Aorta (tissue), 5 donors: ENCODE measurements at regions not wholly inside any gene's neighbourhood (a gene's known extent, or its start where the extent isn't known, plus 50 kb on each side); places are given as distances from the start of the nearest gene placed in this dataset.

Experiments used
- ATAC-seq: fragments of 200-7000 bp; cut with Tn5 transposase; one replicate; pipeline ENCODE4 v1.9.1; 2022; ENCODE audit warnings: moderate library complexity; ENCODE audit not compliant: low FRiP score
- DNase-seq, 2 donors: peaks; one replicate each; pipeline ENCODE4 v3.0.0-alpha.2; 2020
- H3K27ac ChIP-seq, 2 donors: one replicate each; pipeline ENCODE4 v1.5.1; 2013; ENCODE audit warnings: low read length in 2 of 2, mild to moderate bottlenecking in 2 of 2, moderate library complexity in 2 of 2, control low read depth in 1 of 2, inconsistent platforms in 1 of 2, low read depth in 1 of 2
- H3K27me3 ChIP-seq, 2 donors: one replicate each; pipeline ENCODE4 v1.6.1; 2013; ENCODE audit warnings: control low read depth in 1 of 2, low read length in 1 of 2, mild to moderate bottlenecking in 1 of 2, moderate library complexity in 1 of 2; ENCODE audit not compliant: insufficient read depth in 2 of 2, control insufficient read depth in 1 of 2
- H3K36me3 ChIP-seq, 2 donors: one replicate each; pipeline ENCODE4 v1.6.1; 2013; ENCODE audit warnings: control low read depth in 1 of 2, low read length in 1 of 2, mild to moderate bottlenecking in 1 of 2; ENCODE audit not compliant: insufficient read depth in 2 of 2, control insufficient read depth in 1 of 2
- H3K4me1 ChIP-seq, 2 donors: one replicate each; pipeline ENCODE4 v1.6.1; 2013; ENCODE audit warnings: low read length in 2 of 2, control low read depth in 1 of 2, mild to moderate bottlenecking in 1 of 2, moderate library complexity in 1 of 2; ENCODE audit not compliant: insufficient read depth in 2 of 2, control insufficient read depth in 1 of 2
- H3K4me3 ChIP-seq, 2 donors: one replicate each; pipeline ENCODE4 v1.5.1; 2013; ENCODE audit warnings: low read length in 2 of 2, control low read depth in 1 of 2, mild to moderate bottlenecking in 1 of 2
- H3K9me3 ChIP-seq: one replicate; pipeline ENCODE4 v1.6.1; 2013; ENCODE audit warnings: mild to moderate bottlenecking, low read length; ENCODE audit not compliant: control insufficient read depth
- WGBS, 2 donors: extraction: QIAGEN DNeasy Blood & Tissue Kit; methylation state at CpG; one replicate each; pipeline ENCODE4 v1.1.7; 2013; 5-methylcytosine and 5-hydroxymethylcytosine counted together
- intact Hi-C, 2 donors: fragments of 100-400 bp; cut with DNase I; formaldehyde crosslinking; loops; one replicate each; pipeline versions ENCODE4 v1.14.2 to v1.15.0; 2022
- donor health status: healthy with polysubstance abuse.
- donor health status: Bipolar disorder and iron deficiency.
- donor health status: DM: no; HTN: no; CAD: no.
- donor health status: DM: no; HTN: no; CAD: no.
- donor health status: DM: yes; HTN: yes; CAD: no.

DNA sequence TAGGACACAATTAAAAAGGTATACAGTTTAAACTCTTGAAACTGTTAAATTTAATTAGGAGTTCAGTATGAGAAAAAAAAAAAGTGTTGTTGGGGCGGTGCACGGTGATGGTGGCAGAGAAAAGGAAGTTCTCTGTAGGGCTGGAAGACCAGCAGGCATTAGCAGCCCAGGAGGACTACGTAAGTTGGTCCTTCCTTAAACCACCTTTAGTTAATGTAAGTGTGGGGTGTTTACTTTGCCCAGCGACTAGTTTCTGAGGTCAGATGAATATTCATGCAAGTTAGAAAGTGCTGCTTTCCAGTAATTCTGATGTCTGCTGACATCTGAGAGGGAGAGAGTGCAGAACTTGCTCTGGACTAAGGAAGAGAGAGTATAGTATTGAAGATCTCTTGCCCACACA, 54.9 kb downstream of the NKX2-1 start:
- intact Hi-C loops: no loop called here
- no peaks in the 10 kb centered on the region for H3K4me1 ChIP-seq

DNA sequence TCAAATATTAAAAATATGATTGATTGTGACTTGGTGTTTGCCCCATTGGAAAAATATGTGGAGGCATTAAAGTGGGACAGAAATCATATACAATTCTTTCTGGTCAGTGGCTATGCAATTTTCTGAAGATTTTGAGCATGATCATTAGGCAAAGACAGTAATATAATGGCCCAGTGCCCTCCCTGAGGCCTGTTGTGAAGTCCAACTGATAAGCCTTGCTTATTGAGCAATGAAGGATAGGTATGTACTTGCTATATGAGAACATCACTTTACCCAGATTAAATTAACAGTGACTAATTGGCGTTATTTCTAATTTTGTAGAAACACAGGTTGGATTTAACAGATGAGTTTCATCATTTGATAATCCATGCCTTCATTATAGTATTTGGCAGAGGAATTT, 57.1 kb downstream of the NKX2-1 start:
- H3K4me1 ChIP-seq: no peaks in the 10 kb centered on the region
- peaks cover 0 to 2% of the 10 kb centered on the region in 2 donors for H3K27me3 ChIP-seq
- no peaks in the 10 kb centered on the region for H3K9me3 ChIP-seq
- H3K36me3 ChIP-seq: no peaks in the 10 kb centered on the region
- H3K27ac ChIP-seq: no peak overlapping the region
- no peak overlapping the region for H3K4me3 ChIP-seq
- 79 to 89% methylated on average over 1 of the region's 1 CpG for WGBS, 2 donors
- no peak for DNase-seq
- no peak for ATAC-seq
- intact Hi-C loops: no loop called here

More for the DNA sequence above, 54.9 kb downstream of the NKX2-1 start:
- H3K9me3 ChIP-seq: no peaks in the 10 kb centered on the region
- H3K27me3 ChIP-seq: peaks cover 0 to 2% of the 10 kb centered on the region in 2 donors
- DNase-seq: no peak
- no peaks in the 10 kb centered on the region for H3K36me3 ChIP-seq
- no peak overlapping the region for H3K27ac ChIP-seq
- no peak overlapping the region for H3K4me3 ChIP-seq
- 79 to 85% methylated on average over 4 of the region's 4 CpGs for WGBS, 2 donors
- no peak for ATAC-seq

DNA sequence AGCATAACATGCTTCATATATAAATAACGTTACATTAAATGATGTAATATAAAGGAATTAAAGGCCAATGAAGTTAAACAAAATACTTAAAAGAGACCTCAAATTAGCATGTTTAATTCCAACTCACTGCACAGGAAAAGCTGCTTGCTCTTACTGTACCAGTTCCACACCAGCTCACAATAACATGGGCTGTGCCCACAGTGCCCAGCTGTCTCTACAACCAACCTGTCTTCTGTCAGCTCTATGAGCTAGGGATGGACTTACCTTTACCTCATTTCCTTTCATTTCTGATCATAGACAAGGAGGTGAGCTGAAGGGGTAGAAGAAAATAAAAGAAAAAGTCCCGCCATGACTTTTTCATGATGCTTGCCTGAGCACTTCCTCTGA, 64.8 kb downstream of the NKX2-1 start:
- no peaks in the 10 kb centered on the region for H3K9me3 ChIP-seq
- intact Hi-C loops: no loop called here
- ATAC-seq: no peak
- no peak overlapping the region for H3K27ac ChIP-seq
- H3K4me3 ChIP-seq: no peak overlapping the region
- WGBS, 2 donors: 60 to 83% methylated on average over 2 of the region's 2 CpGs
- H3K36me3 ChIP-seq: no peaks in the 10 kb centered on the region
- no peaks in the 10 kb centered on the region for H3K27me3 ChIP-seq
- DNase-seq: no peak
- H3K4me1 ChIP-seq: no peaks in the 10 kb centered on the region

GRCh38 chr14:36454599-36455240, 65.3 kb downstream of the NKX2-1 start:
- H3K4me3 ChIP-seq: no peak overlapping the region
- intact Hi-C loops: no loop called here
- ATAC-seq (no peak), DNase-seq (no peak)
- H3K27me3 ChIP-seq: no peaks in the 10 kb centered on the region
- H3K36me3 ChIP-seq: no peaks in the 10 kb centered on the region
- H3K9me3 ChIP-seq: no peaks in the 10 kb centered on the region
- WGBS, 2 donors: 23 to 27% methylated on average over 5 of the region's 5 CpGs
- H3K27ac ChIP-seq: no peak overlapping the region
- no peaks in the 10 kb centered on the region for H3K4me1 ChIP-seq

DNA sequence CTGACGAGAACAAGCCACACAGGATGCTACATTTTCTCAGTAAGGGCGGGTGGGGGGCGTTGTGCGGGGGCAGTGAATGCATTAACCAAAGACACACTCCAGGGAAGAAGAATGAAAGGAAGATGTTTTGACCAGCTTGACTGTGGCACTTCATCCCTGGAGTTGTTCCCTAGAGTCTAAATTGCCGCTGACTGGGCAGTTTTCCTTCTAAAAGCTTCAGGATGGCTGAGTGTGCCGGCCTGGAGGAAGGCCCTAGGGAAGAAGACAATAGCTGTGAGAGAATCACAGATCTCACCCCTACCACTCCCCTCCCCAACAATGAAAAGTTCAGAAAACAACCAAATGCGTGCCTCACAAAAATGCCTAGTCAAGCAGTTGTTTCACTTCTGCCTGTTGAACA, 67.2 kb downstream of the NKX2-1 start:
- Histone ChIP-seq H3K9me3 (no peaks in the 10 kb centered on the region), H3K27me3 (no peaks in the 10 kb centered on the region), H3K4me1 (no peaks in the 10 kb centered on the region), H3K27ac (no peak overlapping the region), H3K4me3 (no peak overlapping the region), H3K36me3 (no peaks in the 10 kb centered on the region)
- intact Hi-C loops: no loop called here
- ATAC-seq (no peak), DNase-seq (no peak)
- WGBS, 2 donors: 49 to 56% methylated on average over 7 of the region's 7 CpGs

DNA sequence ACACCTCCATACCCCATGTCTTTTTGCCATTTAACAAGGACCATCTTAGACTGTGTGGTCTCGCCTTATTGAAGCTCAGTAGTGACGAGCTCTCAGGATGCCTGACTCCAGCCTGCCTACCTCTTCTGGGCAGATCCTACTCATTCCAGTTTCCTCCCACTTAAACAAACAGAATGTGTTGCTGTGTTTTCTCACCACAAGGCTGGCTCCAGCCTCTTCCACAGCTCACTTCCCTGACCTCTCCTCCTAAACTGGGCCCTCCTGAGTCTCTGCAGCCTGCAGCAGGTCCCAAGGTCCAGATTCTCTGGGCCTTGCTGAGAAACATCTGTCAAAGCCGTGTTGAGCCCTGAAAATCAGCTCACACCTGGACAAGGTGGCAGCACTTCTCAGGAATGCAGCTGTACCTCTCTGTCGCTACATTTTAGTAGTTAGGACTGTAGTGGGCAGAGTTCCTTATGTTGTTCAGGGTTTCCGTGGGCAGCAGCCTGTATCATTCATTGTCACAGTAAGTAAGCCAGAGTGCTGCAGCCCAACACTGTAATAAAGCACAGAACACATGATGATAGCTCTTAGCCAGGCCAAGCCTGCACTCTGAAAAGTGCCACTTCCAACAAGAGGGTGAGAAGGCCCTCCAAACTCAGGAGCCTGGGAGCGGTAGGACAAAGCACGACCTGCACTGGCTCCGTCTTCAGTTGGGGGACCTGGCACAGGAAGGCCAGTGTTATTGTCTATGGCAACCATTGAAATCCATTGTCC, 68.5 kb downstream of the NKX2-1 start:
- WGBS, 2 donors: 60 to 62% methylated on average over 8 of the region's 8 CpGs
- Histone ChIP-seq H3K4me1 (no peaks in the 10 kb centered on the region), H3K36me3 (no peaks in the 10 kb centered on the region), H3K27me3 (no peaks in the 10 kb centered on the region), H3K27ac (no peak overlapping the region), H3K4me3 (no peak overlapping the region), H3K9me3 (no peaks in the 10 kb centered on the region)
- DNase-seq (no peak), ATAC-seq (no peak)
- intact Hi-C loops: no loop called here

DNA sequence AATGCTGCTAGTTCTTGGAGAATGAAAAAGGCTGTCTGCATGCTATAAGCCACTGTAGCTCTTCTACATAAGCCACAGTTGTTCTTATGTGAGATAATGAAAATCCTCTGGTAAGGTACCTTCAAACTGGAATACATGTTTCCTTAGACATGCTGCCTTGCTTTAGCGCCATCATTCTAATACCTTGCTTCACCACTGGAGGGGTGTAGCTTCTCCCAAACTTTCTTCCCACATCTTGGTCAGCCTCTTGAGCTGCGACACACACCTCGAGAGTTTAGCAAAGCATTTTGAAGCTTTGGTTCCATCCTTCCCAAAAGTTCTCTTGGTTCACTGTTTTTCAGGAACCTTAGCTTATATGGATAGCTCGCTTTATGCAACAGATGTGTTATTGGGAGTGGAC, 69.5 kb downstream of the NKX2-1 start:
- intact Hi-C loops: no loop called here
- 81 to 82% methylated on average over 4 of the region's 4 CpGs for WGBS, 2 donors

DNA sequence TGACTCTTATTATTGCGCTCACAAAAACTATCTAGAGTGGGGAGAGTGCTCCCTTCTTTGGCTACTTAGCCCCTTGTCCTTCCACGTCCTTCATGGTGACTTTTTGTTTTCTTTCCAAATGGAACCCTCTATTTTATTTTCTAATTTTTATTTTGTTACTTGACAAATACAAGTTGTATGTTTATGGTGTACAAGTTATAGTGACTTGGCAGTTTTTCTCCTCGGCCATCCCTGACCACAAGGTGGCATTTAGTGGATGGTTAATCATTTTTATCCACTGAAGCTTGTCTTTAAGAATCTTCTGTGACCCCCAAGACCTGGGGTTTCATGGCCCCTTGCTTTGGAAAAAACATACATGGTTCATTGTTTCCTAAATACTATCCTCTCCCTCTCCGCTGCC, 70.1 kb downstream of the NKX2-1 start:
- no peak for ATAC-seq
- 79 to 85% methylated on average over 4 of the region's 4 CpGs for WGBS, 2 donors
- H3K36me3 ChIP-seq: no peaks in the 10 kb centered on the region
- intact Hi-C loops: no loop called here
- no peak overlapping the region for H3K27ac ChIP-seq
- no peaks in the 10 kb centered on the region for H3K9me3 ChIP-seq
- no peaks in the 10 kb centered on the region for H3K27me3 ChIP-seq
- no peak overlapping the region for H3K4me3 ChIP-seq
- no peaks in the 10 kb centered on the region for H3K4me1 ChIP-seq
- no peak for DNase-seq

More for the DNA sequence above, 69.5 kb downstream of the NKX2-1 start:
- no peaks in the 10 kb centered on the region for H3K9me3 ChIP-seq
- no peak overlapping the region for H3K4me3 ChIP-seq
- DNase-seq (no peak), ATAC-seq (no peak)
- no peaks in the 10 kb centered on the region for H3K27me3 ChIP-seq
- H3K27ac ChIP-seq: no peak overlapping the region
- no peaks in the 10 kb centered on the region for H3K36me3 ChIP-seq
- no peaks in the 10 kb centered on the region for H3K4me1 ChIP-seq

DNA sequence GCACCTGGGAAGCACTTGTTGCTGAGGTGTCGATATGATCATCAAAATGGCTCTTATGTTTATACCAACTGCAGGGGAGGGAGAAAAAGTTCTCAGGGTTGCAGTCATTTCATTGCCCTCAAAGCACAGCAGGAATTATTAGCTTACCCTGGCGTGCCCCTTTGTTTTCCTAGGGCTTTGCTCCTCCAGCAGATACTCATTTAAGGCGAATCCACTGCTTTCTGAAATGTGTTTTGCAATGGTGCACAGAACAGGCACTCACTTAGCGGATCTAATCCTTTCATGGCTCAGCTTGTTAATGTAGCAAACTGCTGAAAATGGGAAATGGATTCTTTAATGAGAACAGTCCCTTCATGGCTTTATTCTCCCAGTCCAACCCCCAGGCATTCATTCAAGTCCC, 76.7 kb downstream of the NKX2-1 start:
- 28 to 33% methylated on average over 4 of the region's 4 CpGs for WGBS, 2 donors

More for the DNA sequence above, 76.7 kb downstream of the NKX2-1 start:
- intact Hi-C loops: no loop called here
- Histone ChIP-seq H3K9me3 (no peaks in the 10 kb centered on the region), H3K36me3 (no peaks in the 10 kb centered on the region), H3K27ac (no peak overlapping the region), H3K4me1 (no peaks in the 10 kb centered on the region), H3K4me3 (no peak overlapping the region), H3K27me3 (no peaks in the 10 kb centered on the region)
- DNase-seq (no peak), ATAC-seq (no peak)
